ENCODE measurements at regions not wholly inside any gene's neighbourhood (a gene's known extent, or its start where the extent isn't known, plus 50 kb on each side); places are given as distances from the start of the nearest gene placed in this dataset.

GRCh38 chr3:194870394-194871110 is 184.9 kb downstream of the FAM43A start:
- no peak for TF ChIP-seq CTCF (IDR thresholded peaks at IDR 0.05)

GRCh38 chr3:194871143-194871863 is 185.6 kb downstream of the FAM43A start:
- TF ChIP-seq CTCF (IDR thresholded peaks at IDR 0.05) = no peak; the same call in 1 of the 2 replicates

GRCh38 chr3:194871864-194872668 is 186.4 kb downstream of the FAM43A start:
- TF ChIP-seq CTCF (IDR thresholded peaks at IDR 0.05) = no peak

- TF ChIP-seq CTCF (IDR thresholded peaks at IDR 0.05) = no peak
These were observed 186.9 kb downstream of the FAM43A start for GRCh38 chr3:194872669-194872977.

- TF ChIP-seq CTCF (IDR thresholded peaks at IDR 0.05) = no peak
These were observed 188.5 kb downstream of the FAM43A start for GRCh38 chr3:194874206-194874605.

GRCh38 chr3:194874783-194875182 is 189.1 kb downstream of the FAM43A start:
- no peak for TF ChIP-seq CTCF (IDR thresholded peaks at IDR 0.05)

- no peak for TF ChIP-seq CTCF (IDR thresholded peaks at IDR 0.05)
These were observed 190.1 kb downstream of the FAM43A start for GRCh38 chr3:194875581-194876402.
